AG04449 (cell line): ENCODE measurements at regions not wholly inside any gene's neighbourhood (a gene's known extent, or its start where the extent isn't known, plus 50 kb on each side); places are given as distances from the start of the nearest gene placed in this dataset.

Experiments used
- CTCF ChIA-PET: fragments of 350-600 bp; formaldehyde crosslinking; extraction: SDS; loops from one replicate; lab custom pipeline; 2021; ENCODE audit warnings: antibody characterized with exemption; lab: Yijun Ruan, JAX
- POLR2A ChIA-PET: fragments of 400-600, 350-600 bp; formaldehyde crosslinking; extraction: SDS; loops from one replicate; lab custom pipeline; 2020; ENCODE audit warnings: antibody characterized with exemption, inconsistent platforms; lab: Yijun Ruan, JAX
- DNase-seq: peaks from one replicate; pipeline ENCODE4 v3.0.0-alpha.2; 2010; ENCODE audit warnings: low read depth, low spot score
- H3K4me3 ChIP-seq: 2 replicates; pipeline ENCODE4 v1.5.1; 2011; ENCODE audit warnings: low read depth, mild to moderate bottlenecking, control low read depth, low read length
- CTCF ChIP-seq: IDR thresholded peaks from one replicate; pipeline ENCODE4 v1.5.1; 2011; ENCODE audit warnings: mild to moderate bottlenecking, moderate library complexity, low read length, control low read depth, inconsistent platforms; ENCODE audit not compliant: insufficient read depth; ENCODE audit errors: missing control alignments

- no peak for TF ChIP-seq CTCF
- POLR2A ChIA-PET = no interaction called here
- CTCF ChIA-PET = no interaction called here
- no peak overlapping the region for H3K4me3 ChIP-seq
- no peak for DNase-seq
Observed at GRCh38 chr7:156151658-156152057, 339.4 kb upstream of the SHH start.

- DNase-seq = no peak
- POLR2A ChIA-PET = no interaction called here
- TF ChIP-seq CTCF = no peak
- no peak overlapping the region for H3K4me3 ChIP-seq
- CTCF ChIA-PET = no interaction called here
Observed at GRCh38 chr7:156151078-156151477, 338.8 kb upstream of the SHH start.

GRCh38 chr7:156148995-156149394 lies 336.7 kb upstream of the SHH start:
- TF ChIP-seq CTCF = no peak
- no peak overlapping the region for H3K4me3 ChIP-seq
- CTCF ChIA-PET = no interaction called here
- no peak for DNase-seq
- POLR2A ChIA-PET = no interaction called here

- no peak for DNase-seq
- no peak for TF ChIP-seq CTCF
- ChIA-PET CTCF (no interaction called here), POLR2A (no interaction called here)
- H3K4me3 ChIP-seq = no peak overlapping the region
Observed at GRCh38 chr7:156148547-156148946, 336.3 kb upstream of the SHH start.

- no peak for DNase-seq
- CTCF ChIA-PET = no interaction called here
Observed at GRCh38 chr7:156147756-156148504, 335.7 kb upstream of the SHH start.

GRCh38 chr7:156147104-156147503 lies 334.8 kb upstream of the SHH start:
- ChIA-PET POLR2A (no interaction called here), CTCF (no interaction called here)
- H3K4me3 ChIP-seq = no peak overlapping the region
- TF ChIP-seq CTCF = no peak
- DNase-seq = no peak

More at GRCh38 chr7:156147756-156148504, 335.7 kb upstream of the SHH start:
- H3K4me3 ChIP-seq = no peak overlapping the region
- POLR2A ChIA-PET = no interaction called here
- TF ChIP-seq CTCF = no peak
